Nephron (organoid): ENCODE measurements at regions not wholly inside any gene's neighbourhood (a gene's known extent, or its start where the extent isn't known, plus 50 kb on each side); places are given as distances from the start of the nearest gene placed in this dataset.
"Not testable (repeated sequence)": the region's sequence is repeated elsewhere in the genome, so short reads cannot be mapped to it uniquely, and the experiment has no call there.

Source experiments
- H3K27ac Mint-ChIP-seq, 3 experiments: 2 replicates each; pipeline ENCODE4 v1.8.0; 2020; ENCODE audit warnings: mixed read lengths in 3 of 3, mild to moderate bottlenecking in 2 of 3, moderate library complexity in 1 of 3
- H3K27me3 Mint-ChIP-seq: 2 replicates; pipeline ENCODE4 v1.8.0; 2021; ENCODE audit warnings: low read depth, mild to moderate bottlenecking, moderate library complexity, mixed read lengths
- H3K36me3 Mint-ChIP-seq: 2 replicates; pipeline ENCODE4 v1.8.0; 2020; ENCODE audit warnings: low read depth, mixed read lengths
- H3K4me1 Mint-ChIP-seq: 2 replicates; pipeline ENCODE4 v1.8.0; 2020; ENCODE audit warnings: mixed read lengths
- H3K4me3 Mint-ChIP-seq, 3 experiments: 2 replicates each; pipeline ENCODE4 v1.8.0; 2020; ENCODE audit warnings: mild to moderate bottlenecking in 3 of 3, mixed read lengths in 3 of 3, moderate library complexity in 2 of 3
- H3K9me3 Mint-ChIP-seq: 2 replicates; pipeline ENCODE4 v1.8.0; 2020; ENCODE audit warnings: mixed read lengths
- TF ChIP-seq, protein P1 (sequence below), 3 experiments: fragments of 200-600 bp; sonication (generic); IDR thresholded peaks; one replicate each; pipeline ENCODE4 v1.5.0; 2021; ENCODE audit warnings: antibody characterized with exemption in 3 of 3; ENCODE audit not compliant: unreplicated experiment in 3 of 3

DNA sequence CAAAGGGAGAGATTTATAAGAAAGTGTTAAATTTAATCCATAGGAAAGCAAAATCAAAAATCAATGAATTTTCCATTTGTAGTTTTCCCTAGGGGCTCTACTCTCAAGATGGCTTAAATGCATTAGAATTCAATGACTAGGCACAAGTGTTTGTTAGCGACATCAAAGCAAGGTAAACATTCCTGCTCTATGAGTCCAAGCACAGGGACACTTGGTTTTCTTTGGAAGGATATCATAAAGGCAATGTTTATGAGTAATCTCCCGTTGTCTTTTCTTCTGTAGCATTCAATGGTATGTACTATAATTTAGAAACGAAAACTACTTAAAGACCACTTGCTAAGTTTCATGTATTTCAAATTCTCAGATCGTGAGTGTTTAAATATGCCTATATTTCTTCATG lies 54.8 kb upstream of the ZNF717 start:
- not testable (repeated sequence) for H3K4me3 Mint-ChIP-seq, H3K27me3 Mint-ChIP-seq, H3K36me3 Mint-ChIP-seq, H3K27ac Mint-ChIP-seq, H3K4me1 Mint-ChIP-seq
- peaks cover 14% of the 10 kb centered on the region for H3K9me3 Mint-ChIP-seq

DNA sequence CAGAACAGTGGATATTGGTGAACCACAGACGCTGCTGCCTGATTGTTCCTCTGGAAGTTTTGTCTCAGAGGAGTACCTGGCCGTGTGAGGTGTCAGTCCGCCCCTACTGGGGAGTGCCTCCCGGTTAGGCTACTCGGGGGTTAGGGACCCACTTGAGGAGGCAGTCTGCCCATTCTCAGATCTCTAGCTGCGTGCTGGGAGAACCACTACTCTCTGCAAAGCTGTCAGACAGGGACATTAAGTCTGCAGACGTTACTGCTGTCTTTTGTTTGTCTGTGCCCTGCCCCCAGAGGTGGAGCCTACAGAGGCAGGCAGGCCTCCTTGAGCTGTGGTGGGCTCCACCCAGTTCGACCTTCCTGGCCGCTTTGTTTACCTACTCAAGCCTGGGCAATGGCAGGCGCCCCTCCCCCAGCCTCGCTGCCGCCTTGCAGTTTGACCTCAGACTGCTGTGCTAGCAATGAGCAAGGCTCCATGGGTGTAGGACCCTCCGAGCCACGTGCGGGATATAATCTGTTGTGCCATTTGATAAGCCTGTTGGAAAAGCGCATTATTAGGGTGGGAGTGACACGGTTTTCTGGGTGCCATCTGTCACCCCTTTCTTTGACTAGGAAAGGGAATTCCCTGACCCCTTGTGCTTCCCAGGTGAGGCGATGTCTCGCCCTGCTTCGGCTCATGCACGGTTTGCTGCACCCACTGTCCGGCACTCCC lies 65.1 kb upstream of the ZNF717 start:
- H3K36me3 Mint-ChIP-seq, H3K4me3 Mint-ChIP-seq, H3K4me1 Mint-ChIP-seq, H3K27me3 Mint-ChIP-seq, H3K27ac Mint-ChIP-seq: not testable (repeated sequence)
- peaks cover 20% of the 10 kb centered on the region for H3K9me3 Mint-ChIP-seq

DNA sequence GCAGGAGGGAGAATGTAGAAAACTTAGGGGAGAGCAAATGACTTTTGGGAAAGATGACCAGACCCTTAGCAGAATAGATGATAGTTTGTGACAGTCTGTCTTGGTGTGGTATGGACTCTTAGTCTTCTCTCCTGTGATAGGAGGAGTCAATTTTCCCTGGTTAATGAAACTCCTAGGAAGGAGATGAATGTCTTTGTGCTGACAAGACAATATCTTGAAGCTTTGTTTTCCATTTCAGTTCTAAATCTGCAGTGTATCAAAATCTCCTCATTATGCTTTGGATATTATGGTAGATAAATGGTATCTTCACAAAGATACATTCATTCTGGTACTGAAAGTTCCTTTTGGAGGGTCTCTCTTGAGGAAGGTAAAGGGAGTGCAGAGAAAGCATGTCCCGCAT lies 77.8 kb upstream of the ZNF717 start:
- Mint-ChIP-seq H3K36me3 (no peaks in the 10 kb centered on the region), H3K27ac (no peak overlapping the region), H3K27me3 (no peaks in the 10 kb centered on the region), H3K9me3 (peaks cover 5% of the 10 kb centered on the region), H3K4me1 (no peaks in the 10 kb centered on the region), H3K4me3 (no peak overlapping the region)
- TF ChIP-seq, protein P1, sequence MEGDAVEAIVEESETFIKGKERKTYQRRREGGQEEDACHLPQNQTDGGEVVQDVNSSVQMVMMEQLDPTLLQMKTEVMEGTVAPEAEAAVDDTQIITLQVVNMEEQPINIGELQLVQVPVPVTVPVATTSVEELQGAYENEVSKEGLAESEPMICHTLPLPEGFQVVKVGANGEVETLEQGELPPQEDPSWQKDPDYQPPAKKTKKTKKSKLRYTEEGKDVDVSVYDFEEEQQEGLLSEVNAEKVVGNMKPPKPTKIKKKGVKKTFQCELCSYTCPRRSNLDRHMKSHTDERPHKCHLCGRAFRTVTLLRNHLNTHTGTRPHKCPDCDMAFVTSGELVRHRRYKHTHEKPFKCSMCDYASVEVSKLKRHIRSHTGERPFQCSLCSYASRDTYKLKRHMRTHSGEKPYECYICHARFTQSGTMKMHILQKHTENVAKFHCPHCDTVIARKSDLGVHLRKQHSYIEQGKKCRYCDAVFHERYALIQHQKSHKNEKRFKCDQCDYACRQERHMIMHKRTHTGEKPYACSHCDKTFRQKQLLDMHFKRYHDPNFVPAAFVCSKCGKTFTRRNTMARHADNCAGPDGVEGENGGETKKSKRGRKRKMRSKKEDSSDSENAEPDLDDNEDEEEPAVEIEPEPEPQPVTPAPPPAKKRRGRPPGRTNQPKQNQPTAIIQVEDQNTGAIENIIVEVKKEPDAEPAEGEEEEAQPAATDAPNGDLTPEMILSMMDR (IDR thresholded peaks at IDR 0.05; ENCODE audit: unreplicated experiment in 3 of 3) = no peak

DNA sequence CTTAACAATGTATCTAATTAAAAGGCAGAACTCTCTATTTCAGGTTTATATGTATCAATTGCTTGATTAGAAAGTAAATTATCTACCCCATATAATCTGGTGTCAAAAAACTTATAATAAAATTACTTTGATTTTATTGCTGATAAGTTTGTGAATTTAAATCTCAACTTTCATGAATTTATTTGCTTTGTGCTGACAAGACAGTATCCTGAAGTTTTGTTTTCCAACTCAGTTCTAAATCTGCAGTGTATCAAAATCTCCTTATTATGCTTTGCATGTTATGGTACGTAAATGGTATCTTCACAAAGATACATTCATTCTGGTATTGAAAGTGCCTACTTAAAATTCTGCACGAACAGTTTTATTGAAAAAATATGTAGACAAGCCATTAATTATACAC lies 78.5 kb upstream of the ZNF717 start:
- no peaks in the 10 kb centered on the region for H3K4me1 Mint-ChIP-seq

DNA sequence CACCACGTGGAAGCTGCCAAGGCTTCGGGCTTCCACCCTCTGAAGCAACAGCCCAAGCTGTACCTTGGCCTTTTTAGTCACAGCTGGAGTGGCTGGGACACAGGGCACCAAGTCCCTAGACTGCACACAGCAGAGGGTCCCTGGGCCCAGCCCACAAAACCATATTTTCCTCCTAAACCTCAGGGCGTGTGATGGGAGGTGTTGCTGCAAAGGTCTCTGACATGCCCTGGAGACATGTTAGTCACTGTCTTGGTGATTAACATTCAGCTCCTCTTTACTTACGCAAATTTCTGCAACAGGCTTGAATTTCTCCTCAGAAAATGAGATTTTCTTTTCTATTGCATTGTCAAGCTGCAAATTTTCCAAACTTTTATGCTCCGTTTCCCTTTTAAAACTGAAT lies 98.4 kb upstream of the ZNF717 start:
- not testable (repeated sequence) for H3K9me3 Mint-ChIP-seq, H3K36me3 Mint-ChIP-seq, H3K4me3 Mint-ChIP-seq, H3K4me1 Mint-ChIP-seq, H3K27ac Mint-ChIP-seq, H3K27me3 Mint-ChIP-seq

More for the DNA sequence above, 78.5 kb upstream of the ZNF717 start:
- Mint-ChIP-seq H3K4me3 (no peak overlapping the region), H3K27me3 (no peaks in the 10 kb centered on the region), H3K9me3 (peaks cover 5% of the 10 kb centered on the region), H3K36me3 (no peaks in the 10 kb centered on the region), H3K27ac (no peak overlapping the region)
- TF ChIP-seq, protein P1 (IDR thresholded peaks at IDR 0.05; ENCODE audit: unreplicated experiment in 3 of 3) = no peak

DNA sequence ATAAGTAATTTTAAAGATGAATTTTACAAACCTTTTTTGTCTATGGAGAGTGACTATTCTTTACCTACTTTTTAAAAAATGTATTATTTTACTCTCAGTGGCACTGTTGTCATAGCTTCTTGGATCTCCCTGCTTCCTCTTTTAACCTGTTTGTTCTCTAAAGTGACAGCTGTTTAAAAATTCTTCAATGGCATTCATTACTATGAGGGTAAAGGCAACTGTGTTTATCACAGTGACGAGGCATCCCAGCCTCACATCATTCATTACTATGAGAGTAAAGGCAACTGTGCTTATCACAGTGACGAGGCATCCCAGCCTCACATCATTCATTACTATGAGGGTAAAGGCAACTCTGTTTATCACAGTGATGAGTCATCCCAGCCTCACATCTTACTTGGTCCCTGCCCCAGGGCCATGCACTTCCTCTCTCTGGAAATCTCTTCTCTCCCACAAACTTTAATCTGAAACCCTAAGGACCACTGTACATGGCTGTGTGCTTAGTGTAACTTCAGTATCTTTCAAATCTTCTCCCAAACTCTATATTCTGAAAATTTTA lies 101.7 kb upstream of the ZNF717 start:
- Mint-ChIP-seq H3K27me3 (no peaks in the 10 kb centered on the region), H3K9me3 (peaks cover 2% of the 10 kb centered on the region), H3K4me3 (no peak overlapping the region), H3K27ac (no peak overlapping the region), H3K36me3 (no peaks in the 10 kb centered on the region), H3K4me1 (no peaks in the 10 kb centered on the region)
- TF ChIP-seq, protein P1 (IDR thresholded peaks at IDR 0.05; ENCODE audit: unreplicated experiment in 3 of 3) = no peak

DNA sequence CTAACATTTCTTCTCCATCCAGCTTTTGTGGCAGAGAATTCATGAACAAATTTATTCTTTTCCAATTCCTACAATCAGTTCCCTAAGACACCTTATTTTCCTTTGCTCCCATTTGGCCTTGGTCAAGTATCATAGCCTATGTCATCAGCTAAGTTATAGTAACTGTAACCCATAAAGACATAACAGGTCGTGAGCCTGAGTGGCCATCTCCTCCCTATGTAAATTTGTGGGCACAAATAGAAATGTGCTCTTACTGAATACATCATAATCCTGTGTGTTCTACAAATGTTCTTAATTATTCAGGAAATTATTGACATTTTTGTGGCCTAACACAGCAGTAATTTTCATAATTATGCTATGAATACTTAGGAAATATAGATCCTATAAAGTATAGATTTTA lies 108.9 kb upstream of the ZNF717 start:
- no peaks in the 10 kb centered on the region for H3K36me3 Mint-ChIP-seq
- H3K9me3 Mint-ChIP-seq = no peaks in the 10 kb centered on the region
- H3K4me1 Mint-ChIP-seq = no peaks in the 10 kb centered on the region
- no peaks in the 10 kb centered on the region for H3K27me3 Mint-ChIP-seq
- TF ChIP-seq, protein P1 (IDR thresholded peaks at IDR 0.05; ENCODE audit: unreplicated experiment in 3 of 3) = no peak
- no peak overlapping the region for H3K4me3 Mint-ChIP-seq
- H3K27ac Mint-ChIP-seq = no peak overlapping the region
